C4-2B (cell line): ENCODE measurements at regions not wholly inside any gene's neighbourhood (a gene's known extent, or its start where the extent isn't known, plus 50 kb on each side); places are given as distances from the start of the nearest gene placed in this dataset.

Experiments used
- ZFX ChIP-seq: fragments of 450-650 bp; IDR thresholded peaks from 2 replicates; pipeline ENCODE4 v1.6.1; 2017
- TF ChIP-seq, protein P1 (sequence below): fragments of 450-650 bp; conservative IDR thresholded peaks from 2 replicates; pipeline ENCODE4 v1.5.1; 2017; ENCODE audit warnings: mild to moderate bottlenecking

DNA sequence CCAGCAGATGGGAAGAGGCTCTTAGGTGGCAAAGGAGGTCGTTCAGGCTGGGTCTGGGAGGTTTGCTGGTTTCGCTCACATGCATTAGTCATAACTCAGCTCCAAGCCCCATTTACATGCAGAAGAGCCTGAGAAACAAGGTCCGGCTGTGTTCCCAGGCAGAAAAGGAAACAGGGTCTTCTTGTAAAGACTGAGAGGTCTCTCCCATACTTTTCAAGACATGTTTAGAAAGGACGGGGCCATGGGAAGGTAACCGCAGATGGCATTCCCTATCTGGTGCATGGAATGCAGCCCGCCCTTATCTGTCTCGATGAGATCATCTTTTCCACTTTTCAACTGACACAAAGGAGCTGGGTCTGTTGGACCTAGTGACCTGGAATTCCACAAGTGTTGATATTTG, 389.0 kb upstream of the CDH11 start:
- TF ChIP-seq, protein P1, sequence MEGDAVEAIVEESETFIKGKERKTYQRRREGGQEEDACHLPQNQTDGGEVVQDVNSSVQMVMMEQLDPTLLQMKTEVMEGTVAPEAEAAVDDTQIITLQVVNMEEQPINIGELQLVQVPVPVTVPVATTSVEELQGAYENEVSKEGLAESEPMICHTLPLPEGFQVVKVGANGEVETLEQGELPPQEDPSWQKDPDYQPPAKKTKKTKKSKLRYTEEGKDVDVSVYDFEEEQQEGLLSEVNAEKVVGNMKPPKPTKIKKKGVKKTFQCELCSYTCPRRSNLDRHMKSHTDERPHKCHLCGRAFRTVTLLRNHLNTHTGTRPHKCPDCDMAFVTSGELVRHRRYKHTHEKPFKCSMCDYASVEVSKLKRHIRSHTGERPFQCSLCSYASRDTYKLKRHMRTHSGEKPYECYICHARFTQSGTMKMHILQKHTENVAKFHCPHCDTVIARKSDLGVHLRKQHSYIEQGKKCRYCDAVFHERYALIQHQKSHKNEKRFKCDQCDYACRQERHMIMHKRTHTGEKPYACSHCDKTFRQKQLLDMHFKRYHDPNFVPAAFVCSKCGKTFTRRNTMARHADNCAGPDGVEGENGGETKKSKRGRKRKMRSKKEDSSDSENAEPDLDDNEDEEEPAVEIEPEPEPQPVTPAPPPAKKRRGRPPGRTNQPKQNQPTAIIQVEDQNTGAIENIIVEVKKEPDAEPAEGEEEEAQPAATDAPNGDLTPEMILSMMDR = no peak
- no peak for TF ChIP-seq ZFX
